ENCODE measurements at regions not wholly inside any gene's neighbourhood (a gene's known extent, or its start where the extent isn't known, plus 50 kb on each side); places are given as distances from the start of the nearest gene placed in this dataset.
A peak's percentile ranks its signal among the peaks of the same experiment; 100 is the strongest.

GRCh38 chr9:107404736-107405135 lies 84.8 kb downstream of the KLF4 start:
- no peak for DNase-seq
- Histone ChIP-seq H3K4me3 (no peak overlapping the region), H3K27ac (replicated peaks) (no peak overlapping the region), H3K27me3 (ENCODE audit: low read depth) (no peaks in the 10 kb centered on the region), H3K9me3 (replicated peaks) (peaks cover 3% of the 10 kb centered on the region), H3K36me3 (no peaks in the 10 kb centered on the region), H3K4me1 (peaks cover 24% of the 10 kb centered on the region)
- intact Hi-C loops (cut with micrococcal nuclease) = no loop called here
- TF ChIP-seq CTCF (IDR thresholded peaks at IDR 0.05; ENCODE audit: borderline replicate concordance) = no peak

GRCh38 chr9:107404161-107404560 lies 85.4 kb downstream of the KLF4 start:
- H3K27me3 ChIP-seq (ENCODE audit: low read depth) = no peaks in the 10 kb centered on the region
- intact Hi-C loops (cut with micrococcal nuclease) = no loop called here
- peak overlapping the region; percentile 30 for H3K27ac ChIP-seq (replicated peaks)
- no peaks in the 10 kb centered on the region for H3K36me3 ChIP-seq
- peaks cover 24% of the 10 kb centered on the region for H3K4me1 ChIP-seq
- H3K9me3 ChIP-seq (replicated peaks) = peaks cover 3% of the 10 kb centered on the region
- DNase-seq = no peak
- no peak for TF ChIP-seq CTCF (IDR thresholded peaks at IDR 0.05; ENCODE audit: borderline replicate concordance)
- no peak overlapping the region for H3K4me3 ChIP-seq

- Histone ChIP-seq H3K9me3 (replicated peaks) (peaks cover 3% of the 10 kb centered on the region), H3K27ac (replicated peaks) (no peak overlapping the region), H3K4me3 (no peak overlapping the region), H3K36me3 (no peaks in the 10 kb centered on the region), H3K27me3 (ENCODE audit: low read depth) (no peaks in the 10 kb centered on the region), H3K4me1 (peaks cover 2% of the 10 kb centered on the region)
- DNase-seq = no peak
- no peak for TF ChIP-seq CTCF (IDR thresholded peaks at IDR 0.05; ENCODE audit: borderline replicate concordance)
- intact Hi-C loops (cut with micrococcal nuclease) = no loop called here
Measured at GRCh38 chr9:107397076-107398044, 92.2 kb downstream of the KLF4 start.

- Histone ChIP-seq H3K36me3 (no peaks in the 10 kb centered on the region), H3K27me3 (ENCODE audit: low read depth) (no peaks in the 10 kb centered on the region), H3K4me3 (no peak overlapping the region), H3K9me3 (replicated peaks) (no peaks in the 10 kb centered on the region), H3K27ac (replicated peaks) (peak overlapping the region; percentile 5), H3K4me1 (peaks cover 19% of the 10 kb centered on the region)
- intact Hi-C loops (cut with micrococcal nuclease) = loop anchor here (5.0 kb wide), 1 partner anchor 458 kb away; no protein-coding TSS in a partner anchor
- DNase-seq = no peak
- TF ChIP-seq CTCF (IDR thresholded peaks at IDR 0.05; ENCODE audit: borderline replicate concordance) = no peak
Measured at GRCh38 chr9:107394264-107394663, 95.3 kb downstream of the KLF4 start.

- Histone ChIP-seq H3K27ac (replicated peaks) (peak overlapping the region; percentile 76), H3K9me3 (replicated peaks) (no peaks in the 10 kb centered on the region), H3K4me1 (peaks cover 50% of the 10 kb centered on the region), H3K4me3 (no peak overlapping the region), H3K36me3 (no peaks in the 10 kb centered on the region), H3K27me3 (ENCODE audit: low read depth) (no peaks in the 10 kb centered on the region)
- DNase-seq = no peak
- TF ChIP-seq CTCF (IDR thresholded peaks at IDR 0.05; ENCODE audit: borderline replicate concordance) = no peak
- intact Hi-C loops (cut with micrococcal nuclease) = loop anchor here (5.0 kb wide), 1 partner anchor 462 kb away; no protein-coding TSS in a partner anchor
Measured at GRCh38 chr9:107390778-107391177, 98.8 kb downstream of the KLF4 start.

Measured in left ventricle myocardium inferior (tissue), 1 donor.